HG03045 (cell line): ENCODE measurements at regions not wholly inside any gene's neighbourhood (a gene's known extent, or its start where the extent isn't known, plus 50 kb on each side); places are given as distances from the start of the nearest gene placed in this dataset.

Source experiments
- ATAC-seq: cut with Tn5 transposase; IDR thresholded peaks from one replicate; pipeline ENCODE4 v1.9.1; 2021; ENCODE audit warnings: mild to moderate bottlenecking, moderate library complexity; ENCODE audit not compliant: unreplicated experiment

DNA sequence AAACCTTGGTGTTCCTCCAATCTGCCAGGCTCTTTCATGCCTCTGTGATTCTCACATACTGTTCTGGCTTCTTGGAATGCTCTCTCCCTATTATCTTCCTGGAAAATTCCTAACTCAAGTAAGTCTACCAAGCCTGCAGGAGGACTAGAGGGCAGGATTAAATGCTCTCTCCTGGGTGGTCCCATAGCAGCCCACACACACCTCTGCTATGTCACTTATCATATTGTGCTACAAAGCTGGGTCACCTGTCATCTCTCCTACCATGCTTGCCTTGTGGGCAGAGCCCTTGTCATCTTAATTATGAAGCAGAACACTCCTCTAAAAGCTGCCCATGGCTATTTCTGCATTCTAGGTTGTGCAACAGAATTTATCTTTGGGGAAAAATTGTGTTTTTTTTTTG lies 344.5 kb upstream of the NOCT start:
- ATAC-seq: no peak

DNA sequence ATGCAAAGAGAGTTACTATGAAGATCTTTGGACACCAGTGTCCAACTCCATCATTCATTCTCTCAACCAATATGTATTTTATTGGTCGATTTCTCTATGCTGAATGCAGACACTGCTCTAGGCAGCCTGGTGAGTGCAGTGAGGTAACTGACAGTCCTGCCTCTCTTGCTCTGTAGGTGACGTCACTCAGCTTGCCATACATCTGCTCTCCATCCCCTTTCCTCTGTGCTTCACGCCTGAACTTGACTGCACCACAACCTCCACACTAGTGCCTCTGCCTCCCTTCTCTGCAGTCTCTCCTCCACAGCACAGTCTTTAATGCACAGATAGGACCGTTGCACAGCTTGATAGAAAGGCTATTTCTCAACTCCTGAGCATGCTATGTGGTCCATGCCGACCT lies 344.9 kb upstream of the NOCT start:
- ATAC-seq: no peak

DNA sequence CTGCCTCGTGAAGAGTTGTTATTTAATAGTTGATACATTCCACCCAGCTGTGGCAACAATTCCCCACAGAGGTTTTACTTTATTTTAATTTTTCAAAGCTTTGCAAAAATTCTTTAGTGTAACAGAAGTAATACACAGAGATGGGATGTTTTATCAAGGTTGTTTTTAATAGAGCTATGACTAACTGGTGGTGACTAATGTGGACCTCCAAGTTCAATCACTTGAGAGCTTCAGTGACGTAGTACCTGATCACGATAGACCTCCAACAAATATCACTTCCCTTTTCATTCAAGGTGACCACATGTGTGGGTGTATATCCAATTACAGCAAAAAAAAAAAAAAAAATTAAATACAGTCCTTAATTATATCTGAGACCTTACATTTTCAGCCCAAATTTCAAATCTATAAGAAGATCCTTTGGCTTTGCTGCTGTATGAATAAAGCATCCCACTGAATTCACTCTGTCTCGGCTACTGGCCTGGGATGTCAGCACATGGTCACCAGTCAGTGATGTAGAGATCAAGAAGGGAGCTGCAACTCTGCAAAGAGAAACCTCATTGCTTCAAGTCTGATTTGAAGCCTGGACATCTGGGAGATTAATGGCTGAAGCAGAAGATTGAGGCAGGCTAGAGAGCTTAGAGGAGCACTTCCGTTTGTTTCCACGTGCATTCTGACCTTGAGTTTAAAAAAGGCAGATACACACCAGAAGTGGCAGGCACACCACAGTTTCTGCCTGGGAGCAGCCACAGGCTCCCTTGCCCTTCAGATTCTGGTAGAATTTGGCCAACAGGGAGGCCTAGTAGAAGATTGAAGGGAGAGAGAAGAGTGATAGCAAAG lies 345.9 kb upstream of the NOCT start:
- no peak for ATAC-seq

DNA sequence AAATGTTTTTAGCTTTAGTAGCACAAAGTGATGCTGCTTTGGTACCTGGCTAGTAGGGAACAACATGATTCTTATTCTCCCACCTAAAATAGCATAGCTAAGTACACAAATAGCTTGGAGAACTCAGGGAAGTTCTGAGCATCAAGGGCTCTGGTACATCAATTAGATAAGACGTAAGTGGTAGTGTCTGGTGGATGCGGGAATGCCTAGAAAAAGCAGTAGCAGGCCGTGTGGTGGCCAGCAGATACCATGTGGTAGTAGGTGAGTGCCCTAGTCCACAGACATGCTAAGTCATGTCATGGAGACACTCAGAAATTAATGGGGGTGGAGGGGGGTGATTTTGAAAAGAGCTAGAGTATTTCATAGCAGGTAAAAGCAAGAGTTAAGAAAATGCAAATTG lies 347.3 kb upstream of the NOCT start:
- no peak for ATAC-seq

DNA sequence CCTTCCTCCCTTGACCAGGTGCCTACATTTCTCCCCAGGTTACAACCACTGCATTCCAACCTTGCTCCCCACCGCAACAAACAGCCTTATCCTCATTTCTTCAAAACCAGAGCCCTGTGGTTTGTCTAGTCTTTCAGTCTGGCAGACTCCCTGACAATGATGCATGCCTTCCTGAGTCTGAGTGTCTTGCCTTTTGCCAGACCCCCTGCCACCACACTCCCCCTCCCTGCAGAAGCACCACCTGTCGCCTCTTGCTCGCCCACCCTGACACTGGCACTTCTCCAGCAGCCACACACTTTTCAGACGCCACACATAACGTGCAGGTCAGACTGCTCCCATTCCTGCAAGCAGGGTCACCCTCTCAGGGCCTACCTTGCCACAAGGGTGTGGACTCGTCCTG lies 349.2 kb upstream of the NOCT start:
- ATAC-seq: no peak

DNA sequence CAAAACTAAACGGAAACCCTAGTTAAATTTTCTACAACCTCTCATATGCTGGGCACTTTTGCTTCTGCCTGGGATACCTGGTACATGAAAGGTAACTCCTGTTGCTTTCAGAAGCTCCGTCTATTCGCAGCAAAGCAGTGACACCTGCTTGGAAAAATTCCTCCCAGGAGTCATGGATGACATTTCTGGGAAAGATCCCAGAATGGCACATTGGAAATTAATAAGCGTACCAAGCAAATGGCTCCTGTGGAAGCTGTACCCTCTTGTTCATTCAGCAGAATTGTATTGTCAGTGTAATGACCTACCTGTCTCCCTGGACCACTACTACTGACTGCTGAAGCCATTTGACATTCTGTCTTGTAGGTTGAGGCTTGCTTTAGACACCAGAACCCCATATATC lies 349.7 kb upstream of the NOCT start:
- ATAC-seq: no peak

DNA sequence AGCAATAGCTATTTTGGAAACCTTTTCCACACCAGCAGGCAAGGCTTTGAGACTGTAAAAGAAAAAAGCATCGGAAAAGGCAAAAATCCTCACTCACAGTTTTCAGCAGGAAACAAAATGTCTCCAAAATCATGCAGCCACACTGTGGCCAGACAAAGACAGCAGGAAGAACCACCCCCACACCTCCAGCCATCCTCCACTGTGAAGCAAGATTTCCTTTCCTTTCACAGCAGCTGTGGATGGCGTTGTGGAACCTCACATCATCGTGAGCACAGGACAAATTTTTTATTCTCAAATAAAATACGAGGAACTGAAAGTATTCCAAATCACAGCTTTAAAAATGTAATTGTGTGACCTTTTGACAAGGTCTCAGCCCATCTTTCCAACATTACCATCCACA lies 351.7 kb upstream of the NOCT start:
- ATAC-seq: no peak

DNA sequence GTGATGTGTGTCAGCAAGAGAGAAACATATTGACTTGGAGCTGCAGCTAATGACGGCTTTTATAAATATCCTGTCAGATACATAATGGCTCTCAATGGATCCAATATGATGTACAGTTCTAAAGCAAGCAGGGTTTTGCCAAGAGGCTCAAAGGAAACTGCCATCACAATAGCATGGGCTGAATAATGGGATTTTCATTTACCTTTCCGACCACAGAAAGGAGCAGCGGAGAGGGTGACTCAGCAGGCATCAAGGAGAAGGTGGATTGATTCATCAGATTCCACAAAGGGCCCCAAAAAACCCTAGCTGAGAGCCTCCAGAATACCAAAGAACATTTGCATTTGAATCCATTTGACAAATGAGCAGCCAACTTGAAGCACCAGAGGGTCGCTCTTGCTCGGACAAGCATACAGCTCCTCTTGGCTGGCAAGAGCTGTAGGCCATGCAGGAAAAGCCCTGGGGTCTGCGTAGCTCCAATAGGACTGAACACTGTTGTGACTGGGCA lies 355.7 kb upstream of the NOCT start:
- no peak for ATAC-seq

DNA sequence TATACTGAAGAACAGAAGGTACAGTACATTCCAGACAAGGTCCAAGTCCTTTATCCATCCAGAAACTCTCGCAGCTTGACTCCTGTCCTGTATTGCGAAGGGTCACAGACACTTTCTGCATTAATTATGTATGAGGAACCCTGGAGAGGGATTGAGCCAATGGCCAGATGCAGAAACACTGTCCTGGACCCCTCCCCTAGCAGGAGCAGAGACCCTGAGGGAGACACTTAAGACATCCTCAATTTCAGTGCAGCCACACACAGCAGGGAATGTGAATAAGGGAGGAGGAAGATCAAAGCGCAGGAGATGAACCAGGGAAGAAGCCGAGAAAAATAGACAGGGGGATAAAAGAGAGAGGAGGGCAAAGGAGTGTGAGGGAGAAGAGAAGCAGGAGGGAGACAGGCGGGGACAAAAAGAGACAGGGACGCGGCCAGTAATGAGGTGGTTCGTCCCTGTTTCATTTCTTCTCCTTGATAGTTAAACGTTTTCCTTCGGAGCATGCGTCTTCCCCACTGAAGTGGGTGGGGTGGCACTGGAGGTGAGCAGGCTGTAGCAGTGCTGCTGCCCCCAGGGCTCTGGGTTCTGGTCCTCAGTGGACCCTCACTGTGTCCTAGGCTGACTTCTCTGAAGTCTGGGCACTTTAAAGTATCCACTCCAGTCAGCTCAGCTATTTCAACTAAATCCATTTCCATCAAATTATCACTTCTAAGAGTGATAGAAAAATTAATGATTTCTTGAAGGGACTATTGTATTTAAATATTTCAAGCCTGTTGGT lies 356.4 kb upstream of the NOCT start:
- ATAC-seq: no peak

DNA sequence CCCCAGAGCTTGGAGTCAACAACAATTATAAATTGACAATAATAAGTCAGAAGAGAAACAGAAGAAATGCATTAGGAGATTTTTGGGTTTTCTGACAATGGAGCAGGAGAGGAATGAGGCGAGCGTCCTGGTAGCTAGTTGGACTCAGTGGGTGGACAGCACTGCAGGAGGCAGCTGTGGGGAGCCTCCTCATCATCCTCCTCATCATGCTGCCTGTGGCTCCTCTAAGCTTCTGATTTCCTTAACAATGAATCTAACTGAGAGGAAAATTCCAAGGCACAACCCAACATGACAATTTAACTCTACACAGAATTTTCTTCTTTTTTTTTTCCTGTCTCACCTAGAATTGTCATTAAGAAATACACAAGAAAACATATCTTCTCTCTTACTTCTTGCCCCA lies 357.1 kb upstream of the NOCT start:
- no peak for ATAC-seq

DNA sequence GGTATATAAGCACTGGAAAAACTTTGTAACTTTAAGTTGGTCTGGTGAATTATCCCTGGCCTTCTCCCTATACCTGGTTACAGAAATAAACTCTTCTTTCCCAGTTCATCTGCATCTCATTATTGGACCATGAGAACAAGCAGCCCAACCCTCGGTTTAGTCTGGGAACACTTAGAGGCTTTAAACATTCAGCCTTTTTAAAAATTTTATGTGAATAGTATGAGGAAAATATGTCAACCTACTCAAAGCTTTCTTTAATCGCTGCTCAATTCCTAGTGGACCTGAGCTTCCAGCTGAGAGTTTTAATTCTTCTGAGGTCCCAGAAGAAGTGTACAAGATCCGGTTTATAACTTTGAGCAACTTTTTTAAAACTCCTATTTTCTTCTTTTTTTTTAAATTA lies 358.6 kb upstream of the NOCT start:
- ATAC-seq: no peak

DNA sequence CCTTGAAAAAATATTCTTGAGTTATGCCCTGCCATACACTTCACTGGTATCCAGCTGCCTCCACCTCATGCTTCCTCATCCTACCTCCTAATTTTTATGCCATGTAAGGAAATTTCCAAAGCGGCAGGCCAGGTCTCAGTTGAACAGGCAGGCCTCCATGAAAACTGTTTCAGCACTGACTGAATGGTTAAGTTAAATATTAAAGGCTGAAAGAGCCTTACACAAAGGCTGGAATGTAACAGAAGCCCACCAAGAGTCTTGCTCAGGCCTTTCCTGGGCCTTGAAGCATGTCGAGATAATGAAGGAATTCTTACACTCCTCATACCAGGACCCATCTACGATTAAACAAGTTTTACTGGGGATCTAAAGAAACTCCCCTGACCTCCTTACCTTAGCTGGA lies 359.6 kb upstream of the NOCT start:
- ATAC-seq: no peak

DNA sequence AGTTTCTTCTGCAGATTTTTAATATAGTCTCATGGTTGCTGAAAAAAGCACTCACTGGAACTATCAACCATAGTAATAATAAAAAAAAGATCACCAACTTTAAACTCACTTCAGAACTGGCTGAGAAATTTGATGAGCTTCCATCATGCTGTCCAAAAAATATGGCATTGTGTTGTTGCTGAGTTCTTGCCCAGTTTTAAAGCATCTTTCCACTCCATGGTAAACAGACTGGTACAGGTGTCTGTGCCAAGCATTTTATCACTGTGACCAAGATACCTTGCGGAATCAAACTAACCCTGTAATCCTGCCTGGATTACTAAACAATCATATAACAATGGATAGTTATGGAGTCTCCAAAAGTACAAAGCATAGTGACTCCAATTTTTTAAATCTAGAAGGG lies 360.3 kb upstream of the NOCT start:
- ATAC-seq: no peak

DNA sequence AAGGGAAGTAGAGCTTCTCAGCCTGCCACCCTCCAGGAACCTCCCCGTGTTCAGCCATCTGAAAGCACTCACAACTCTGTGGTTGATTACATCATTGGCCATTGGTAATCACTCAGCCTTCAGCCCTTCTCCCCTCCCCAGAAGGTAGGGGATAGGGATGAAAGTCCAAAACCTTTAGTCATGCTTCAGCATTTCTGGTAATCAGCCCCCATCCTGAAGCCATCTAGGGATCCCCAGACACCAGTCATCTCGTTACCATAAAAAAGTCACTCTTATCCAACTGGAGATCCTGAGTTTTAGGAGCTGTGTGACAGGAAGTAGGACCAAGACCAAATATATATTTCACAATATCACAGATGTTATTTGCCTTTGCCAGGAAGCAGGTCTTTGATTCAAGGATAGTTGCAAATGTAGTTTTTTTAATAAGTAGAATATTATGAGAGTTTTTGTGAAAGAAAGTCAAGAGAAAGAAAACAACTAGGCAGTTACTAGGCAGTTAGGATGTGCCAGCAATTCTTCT lies 364.6 kb upstream of the NOCT start:
- no peak for ATAC-seq

DNA sequence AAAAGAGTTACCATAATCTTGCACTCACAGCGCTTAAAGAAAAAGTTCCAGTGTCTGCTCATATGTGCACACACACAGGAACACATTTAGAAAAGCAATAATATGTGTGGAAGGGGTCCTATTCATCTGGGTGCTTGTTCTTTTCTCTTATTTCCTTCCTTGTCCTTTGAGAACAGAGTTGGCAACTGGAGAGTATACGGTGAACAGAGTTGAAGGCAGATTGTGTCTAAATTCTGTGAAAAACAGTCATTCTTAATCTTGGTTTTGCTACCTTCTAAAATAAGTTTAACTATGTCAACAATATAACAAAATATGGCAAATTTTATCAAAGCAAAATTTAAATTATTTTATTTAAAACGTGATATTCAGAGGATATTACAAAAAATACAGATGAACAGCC lies 365.1 kb upstream of the NOCT start:
- ATAC-seq: no peak

DNA sequence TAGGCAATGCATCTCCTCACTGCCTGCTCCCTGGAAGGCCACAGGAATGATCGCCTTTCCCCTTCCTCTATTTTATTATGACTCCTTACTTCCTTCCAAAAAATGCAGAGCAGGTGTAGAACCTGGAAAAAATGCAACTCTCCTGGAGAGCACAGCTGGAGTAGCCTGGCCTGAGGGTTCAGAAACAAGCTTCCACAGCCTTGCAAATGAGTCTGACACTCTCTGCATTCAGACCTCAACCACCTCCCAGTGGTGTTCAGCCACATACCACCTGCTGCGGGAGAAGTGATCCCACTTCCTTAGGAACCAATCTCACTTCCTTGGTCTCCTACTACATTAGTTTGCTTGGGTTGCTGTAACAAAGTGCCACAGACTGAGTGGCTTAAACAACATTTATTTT lies 368.1 kb upstream of the NOCT start:
- ATAC-seq: no peak

DNA sequence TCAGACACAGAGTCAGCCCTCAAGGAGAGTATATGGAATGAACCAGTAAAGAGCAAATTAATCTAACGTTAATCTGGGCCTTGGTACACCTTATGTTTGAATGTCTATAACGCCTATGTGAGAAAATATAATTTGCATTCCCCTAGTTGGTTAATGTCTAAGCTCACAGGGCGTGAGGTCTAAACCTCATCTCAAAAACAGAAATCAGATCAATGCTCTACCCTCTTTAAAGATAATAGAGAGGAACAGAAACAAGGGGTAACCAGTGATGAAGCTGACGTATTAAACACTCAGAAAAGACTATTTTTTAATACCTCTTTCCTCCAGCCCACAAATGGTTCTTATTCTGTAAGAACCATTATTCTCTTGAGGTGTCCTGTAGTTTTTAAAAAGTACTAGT lies 369.2 kb upstream of the NOCT start:
- no peak for ATAC-seq

DNA sequence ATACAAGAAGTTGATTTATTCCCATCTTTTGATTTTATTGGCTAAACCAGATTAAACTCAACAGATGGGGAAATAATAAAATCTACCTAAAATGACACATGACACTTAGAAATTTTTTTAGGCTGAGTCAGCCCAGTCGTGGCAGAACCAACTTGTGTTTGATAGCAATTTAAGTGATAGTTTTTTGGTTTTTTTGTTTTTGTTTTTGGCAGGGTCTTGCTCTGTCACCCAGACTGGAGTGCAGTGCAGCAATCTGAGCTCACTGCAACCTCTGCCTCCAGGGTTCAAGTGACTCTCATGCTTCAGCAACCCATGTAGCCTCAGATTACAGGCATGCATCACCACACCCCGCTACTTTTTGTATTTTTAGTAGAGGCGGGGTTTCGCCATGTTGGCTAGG lies 370.3 kb upstream of the NOCT start:
- ATAC-seq: no peak

DNA sequence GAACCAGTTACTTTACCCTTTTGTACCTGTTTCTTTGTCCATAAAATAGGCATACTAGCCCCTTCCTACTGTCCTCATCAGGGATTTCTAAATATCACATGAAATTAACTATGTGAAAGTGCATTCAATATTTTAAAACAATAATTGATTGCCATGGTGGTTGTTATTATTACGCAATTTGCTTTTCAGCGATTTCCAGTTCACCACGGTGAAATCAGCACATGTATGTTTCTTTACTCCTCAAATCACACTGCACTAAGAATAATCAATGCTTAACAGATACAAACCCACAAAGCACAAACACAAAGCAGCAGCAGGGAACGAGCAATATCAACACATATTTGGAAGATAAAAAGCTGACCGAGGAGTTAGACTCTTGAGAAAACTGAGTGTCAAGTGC lies 371.3 kb upstream of the NOCT start:
- ATAC-seq: no peak

DNA sequence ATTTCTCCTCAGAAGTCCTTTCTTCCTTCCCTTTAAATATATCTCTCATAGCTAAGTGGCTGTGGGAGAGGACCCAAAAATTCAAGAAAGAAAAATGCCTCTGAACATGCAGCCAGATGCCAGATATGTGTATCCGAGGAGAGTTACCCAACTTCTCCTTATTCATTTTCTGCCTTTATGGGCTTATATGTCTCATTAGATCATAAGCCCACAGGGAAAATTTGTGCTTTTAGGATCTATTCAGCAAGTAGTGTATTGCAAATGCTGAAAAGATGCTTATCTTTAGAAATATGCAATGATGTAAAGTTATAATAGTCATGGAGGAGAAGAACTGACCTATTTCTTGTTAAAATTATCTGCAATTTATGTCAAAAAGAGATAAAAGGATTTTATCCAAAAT lies 371.8 kb upstream of the NOCT start:
- no peak for ATAC-seq

DNA sequence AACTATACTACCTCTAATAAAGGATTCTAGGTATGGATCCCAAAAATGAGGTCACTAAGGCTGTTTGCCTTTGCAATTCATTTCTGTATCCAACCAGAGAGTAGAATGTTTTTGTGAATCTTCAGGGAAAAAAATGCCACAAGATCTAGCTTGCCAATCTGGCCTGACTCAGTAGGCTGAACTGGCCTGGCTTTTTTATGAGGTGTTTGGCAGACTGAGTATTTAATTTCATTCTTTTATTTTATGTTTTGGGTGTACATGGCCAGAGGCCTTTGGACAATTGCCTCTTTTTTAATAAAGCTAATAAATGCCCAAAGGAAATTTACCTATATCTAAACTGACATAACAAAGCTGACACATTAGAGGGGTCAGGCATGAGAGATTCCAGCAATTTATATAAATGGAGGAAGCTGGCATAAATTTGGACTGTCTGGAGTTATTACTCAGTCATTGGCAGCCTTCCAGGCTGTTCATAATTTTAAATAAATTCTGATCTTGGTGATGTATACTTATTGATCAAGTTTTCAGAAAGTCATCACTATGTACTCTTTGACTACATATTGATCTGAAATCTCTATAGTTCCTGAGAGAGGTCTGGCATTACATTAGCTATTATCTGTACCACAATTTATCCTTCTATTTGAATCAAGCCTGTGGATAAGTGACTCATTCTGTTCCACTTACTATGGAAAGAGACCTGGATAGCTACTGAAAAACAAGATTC lies 376.4 kb upstream of the NOCT start:
- ATAC-seq: no peak
